IMR-90 (cell line): ENCODE measurements at regions not wholly inside any gene's neighbourhood (a gene's known extent, or its start where the extent isn't known, plus 50 kb on each side); places are given as distances from the start of the nearest gene placed in this dataset.

Experiments used
- CEBPB ChIP-seq: IDR thresholded peaks from 2 replicates; pipeline ENCODE4 v1.6.1; 2012; ENCODE audit warnings: low read depth, low read length, improper control_type of control experiment
- ELK1 ChIP-seq: fragments of 150-350 bp; IDR thresholded peaks from 2 replicates; pipeline ENCODE4 v1.6.1; 2016; ENCODE audit warnings: low read depth, mild to moderate bottlenecking, low read length, moderate library complexity, borderline replicate concordance
- POLR2A ChIP-seq: IDR thresholded peaks from 2 replicates; pipeline ENCODE4 v1.6.1; 2012; ENCODE audit warnings: mild to moderate bottlenecking, low read depth, low read length
- RAD21 ChIP-seq: IDR thresholded peaks from 2 replicates; pipeline ENCODE4 v1.6.1; 2012; ENCODE audit warnings: low read length, improper control_type of control experiment
- SMC3 ChIP-seq: fragments of 150-350 bp; IDR thresholded peaks from 2 replicates; pipeline ENCODE4 v1.6.1; 2016; ENCODE audit warnings: low read depth, mild to moderate bottlenecking, antibody characterized with exemption, low read length, moderate library complexity
- TF ChIP-seq, protein P1 (sequence below): conservative IDR thresholded peaks from 2 replicates; pipeline ENCODE4 v1.5.1; 2012; ENCODE audit warnings: mild to moderate bottlenecking, low read depth, low read length, improper control_type of control experiment

DNA sequence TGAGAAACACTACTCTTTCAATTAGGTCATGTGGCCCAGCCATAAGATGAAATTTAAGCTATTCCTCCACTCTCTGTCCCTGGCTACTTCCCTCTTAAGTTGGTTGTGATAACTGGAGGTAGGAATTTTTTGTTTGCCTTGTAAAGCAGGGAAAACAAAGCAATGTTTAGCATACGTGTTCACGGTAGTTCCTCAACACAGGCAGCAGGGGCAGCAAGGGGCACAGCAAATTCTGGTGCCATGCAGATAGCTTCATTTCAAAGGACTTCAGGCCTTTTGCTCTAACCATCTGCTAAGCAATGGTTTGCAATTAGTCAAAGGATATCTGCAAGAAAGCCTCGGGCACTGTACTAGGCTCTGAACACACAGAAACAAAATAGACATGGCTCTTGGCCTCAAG is 330.2 kb downstream of the ZIC3 start:
- TF ChIP-seq POLR2A = no peak
- TF ChIP-seq, protein P1, sequence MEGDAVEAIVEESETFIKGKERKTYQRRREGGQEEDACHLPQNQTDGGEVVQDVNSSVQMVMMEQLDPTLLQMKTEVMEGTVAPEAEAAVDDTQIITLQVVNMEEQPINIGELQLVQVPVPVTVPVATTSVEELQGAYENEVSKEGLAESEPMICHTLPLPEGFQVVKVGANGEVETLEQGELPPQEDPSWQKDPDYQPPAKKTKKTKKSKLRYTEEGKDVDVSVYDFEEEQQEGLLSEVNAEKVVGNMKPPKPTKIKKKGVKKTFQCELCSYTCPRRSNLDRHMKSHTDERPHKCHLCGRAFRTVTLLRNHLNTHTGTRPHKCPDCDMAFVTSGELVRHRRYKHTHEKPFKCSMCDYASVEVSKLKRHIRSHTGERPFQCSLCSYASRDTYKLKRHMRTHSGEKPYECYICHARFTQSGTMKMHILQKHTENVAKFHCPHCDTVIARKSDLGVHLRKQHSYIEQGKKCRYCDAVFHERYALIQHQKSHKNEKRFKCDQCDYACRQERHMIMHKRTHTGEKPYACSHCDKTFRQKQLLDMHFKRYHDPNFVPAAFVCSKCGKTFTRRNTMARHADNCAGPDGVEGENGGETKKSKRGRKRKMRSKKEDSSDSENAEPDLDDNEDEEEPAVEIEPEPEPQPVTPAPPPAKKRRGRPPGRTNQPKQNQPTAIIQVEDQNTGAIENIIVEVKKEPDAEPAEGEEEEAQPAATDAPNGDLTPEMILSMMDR = no peak
- no peak for TF ChIP-seq ELK1
- TF ChIP-seq CEBPB = no peak
- TF ChIP-seq SMC3 = no peak
- no peak for TF ChIP-seq RAD21
